PFSK-1 (cell line): ENCODE measurements at regions not wholly inside any gene's neighbourhood (a gene's known extent, or its start where the extent isn't known, plus 50 kb on each side); places are given as distances from the start of the nearest gene placed in this dataset.

Experiments
- FOXP2 ChIP-seq: optimal IDR thresholded peaks from 2 replicates; pipeline ENCODE3; 2011; ENCODE audit warnings: borderline replicate concordance, control low read depth, inconsistent platforms; ENCODE audit not compliant: insufficient read depth; ENCODE audit errors: extremely low read length, extremely low read depth
- REST ChIP-seq, 2 experiments: IDR thresholded peaks; 2 replicates each; pipeline versions ENCODE4 v1.6.1 to v1.8.0; 2011 to 2012; ENCODE audit warnings: low read depth in 2 of 2, low read length in 2 of 2, control low read depth in 1 of 2, inconsistent platforms in 1 of 2, mild to moderate bottlenecking in 1 of 2, moderate library complexity in 1 of 2; ENCODE audit not compliant: insufficient read depth in 1 of 2

GRCh38 chr10:75294518-75294865, 58.7 kb upstream of the COMTD1 start:
- TF ChIP-seq REST (IDR thresholded peaks at IDR 0.05; ENCODE audit: insufficient read depth in 1 of 2, low read depth in 2 of 2, low read length in 2 of 2) (no peak), FOXP2 (no peak)
